HT-29 (cell line): ENCODE measurements at regions not wholly inside any gene's neighbourhood (a gene's known extent, or its start where the extent isn't known, plus 50 kb on each side); places are given as distances from the start of the nearest gene placed in this dataset.
A peak's percentile ranks its signal among the peaks of the same experiment; 100 is the strongest.

ENCODE experiments used
- DNase-seq: peaks from one replicate; pipeline ENCODE4 v3.0.0-alpha.2; 2015; ENCODE audit warnings: low spot score

DNA sequence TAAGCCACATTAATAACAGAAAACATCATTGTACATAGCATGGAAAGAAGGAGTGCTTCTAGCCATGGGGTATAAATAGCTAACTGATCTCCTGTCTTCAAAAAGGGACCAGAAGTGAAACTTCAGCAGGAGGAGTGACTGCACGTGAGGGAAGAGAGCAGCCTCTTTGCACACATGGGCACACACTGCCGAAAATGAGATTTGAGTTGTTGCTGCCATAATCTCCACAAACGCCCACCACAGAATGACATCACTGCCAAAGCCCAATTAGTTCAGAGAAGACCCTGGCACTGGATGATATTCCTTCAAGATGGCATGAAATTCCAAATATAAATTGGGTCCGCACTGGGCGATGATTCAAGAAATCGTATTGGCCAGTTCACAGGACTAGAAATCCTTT lies 238.9 kb upstream of the NR4A3 start:
- no peak for DNase-seq

DNA sequence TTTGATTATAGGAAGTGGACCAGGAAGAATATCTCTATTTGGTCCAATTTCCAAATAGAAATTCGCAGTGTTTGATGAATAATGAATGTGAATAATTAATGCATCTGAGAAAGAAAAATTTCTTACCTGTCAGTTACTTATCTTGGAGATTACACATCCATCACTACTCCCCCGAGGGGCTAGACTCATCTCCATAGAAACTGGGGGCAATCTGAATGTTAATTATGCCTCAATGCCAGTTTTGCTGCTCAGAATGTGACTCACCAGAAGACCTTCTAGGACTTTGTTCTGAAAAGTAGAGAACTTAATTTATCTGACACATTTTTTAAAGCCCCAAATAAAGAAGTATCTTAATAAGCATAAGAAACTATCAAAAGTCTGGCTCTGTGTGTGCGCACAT lies 233.4 kb upstream of the NR4A3 start:
- DNase-seq = no peak

DNA sequence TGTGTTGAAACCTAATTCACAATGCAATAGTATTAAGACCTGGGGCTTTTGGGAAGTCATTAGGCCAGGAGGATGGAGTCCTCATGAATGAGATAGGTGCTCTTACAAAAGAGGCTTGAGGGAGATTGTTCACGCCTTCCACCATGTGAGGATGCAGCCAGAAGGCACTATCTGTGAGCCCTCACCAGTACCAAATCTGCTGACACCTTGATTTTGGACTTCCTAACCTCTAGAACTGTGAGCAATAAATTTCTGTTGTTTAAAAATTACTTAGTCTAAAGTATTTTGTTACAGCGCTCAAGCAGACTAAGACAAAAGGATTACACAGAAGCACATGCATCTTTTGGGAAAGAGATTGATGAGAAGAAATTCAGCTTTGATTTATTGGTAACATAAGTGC lies 232.9 kb upstream of the NR4A3 start:
- no peak for DNase-seq

DNA sequence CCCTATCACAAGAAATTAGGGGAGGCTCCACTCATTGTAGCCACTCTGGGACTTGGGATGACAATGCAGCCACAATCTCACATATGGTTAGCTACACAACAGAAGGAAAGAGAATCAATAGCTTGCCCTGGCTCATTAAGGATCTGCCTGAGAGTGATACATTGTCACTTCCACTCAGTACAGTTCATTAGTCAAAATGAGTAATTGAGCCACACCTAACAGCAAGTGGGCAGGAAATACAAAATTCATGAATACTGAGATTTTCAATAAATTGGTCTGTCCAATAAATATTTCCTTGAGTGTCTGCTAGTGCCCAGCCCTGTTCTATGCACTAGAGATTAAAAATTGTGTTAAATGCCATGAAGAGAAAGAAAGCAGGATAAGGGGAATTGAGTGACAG lies 231.3 kb upstream of the NR4A3 start:
- DNase-seq = no peak

DNA sequence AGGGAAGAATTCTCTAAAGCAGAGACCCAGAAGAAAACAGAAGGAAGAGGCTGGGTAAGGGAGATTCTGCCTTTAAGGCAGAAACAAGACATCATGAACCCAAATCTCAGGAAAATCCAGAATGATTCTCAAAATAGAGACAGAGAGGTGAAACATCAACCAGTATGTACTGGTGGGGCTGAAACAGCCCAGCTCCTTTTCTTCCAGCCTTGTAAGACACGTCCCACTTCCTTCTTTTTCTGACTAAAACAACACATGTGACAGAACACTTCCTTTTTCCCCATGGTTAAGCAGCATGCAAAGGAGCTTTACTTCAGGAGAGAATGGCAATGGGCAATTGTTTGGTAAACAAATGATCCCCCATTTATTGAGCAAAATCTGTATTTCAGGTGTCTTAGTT lies 230.8 kb upstream of the NR4A3 start:
- no peak for DNase-seq

DNA sequence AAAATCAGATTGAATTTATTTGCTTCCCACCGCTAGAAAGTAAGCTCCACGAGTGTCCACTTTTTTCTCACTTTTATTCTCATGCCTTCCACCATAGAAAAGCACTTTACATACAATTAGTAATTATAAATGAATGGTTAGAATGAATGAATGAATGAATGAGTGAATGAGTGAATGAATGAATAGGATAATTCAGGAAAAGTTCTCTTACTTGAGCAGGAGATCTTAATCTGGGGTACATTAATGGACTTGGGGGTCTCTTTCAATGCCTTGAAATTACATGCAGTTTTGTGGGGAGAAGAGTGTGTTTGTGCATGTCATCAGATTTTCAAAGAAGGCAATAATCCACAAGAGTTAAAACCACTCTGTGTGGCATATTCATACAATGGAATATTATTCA lies 229.9 kb upstream of the NR4A3 start:
- no peak for DNase-seq

DNA sequence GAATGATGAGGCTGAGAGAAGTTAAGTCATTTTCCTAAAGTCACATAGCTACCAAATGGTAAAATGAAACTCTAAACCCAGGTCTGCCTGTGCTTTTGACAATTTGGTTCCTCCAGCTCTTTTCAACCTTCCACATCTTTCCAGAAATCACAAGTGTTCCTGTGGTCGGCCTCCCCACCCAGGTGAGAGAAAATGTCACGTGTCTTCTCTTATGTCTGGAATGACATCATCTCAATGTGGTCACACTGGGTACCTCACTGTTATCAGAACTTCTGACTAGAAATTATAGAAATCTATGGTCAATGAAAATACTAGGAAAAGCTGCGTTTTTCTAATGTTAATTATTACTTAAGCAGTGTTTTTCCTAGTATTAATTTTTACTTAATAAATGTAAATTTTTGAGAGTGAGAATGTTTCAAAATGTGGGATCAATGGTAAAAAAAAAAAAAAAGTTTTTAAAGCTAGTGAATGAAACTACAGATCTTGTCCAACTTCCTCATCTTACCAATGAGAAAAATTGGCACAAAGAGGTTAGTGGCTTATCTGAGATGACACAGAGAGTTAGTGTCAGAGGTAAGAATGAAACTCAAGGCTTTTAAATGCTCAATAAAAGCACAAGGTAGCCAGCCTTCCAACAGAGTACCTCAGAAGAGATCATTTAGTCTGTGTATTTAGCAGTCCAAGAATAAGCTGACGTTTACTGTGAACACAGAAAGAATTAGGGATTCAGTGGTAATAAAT lies 228.7 kb upstream of the NR4A3 start:
- no peak for DNase-seq

DNA sequence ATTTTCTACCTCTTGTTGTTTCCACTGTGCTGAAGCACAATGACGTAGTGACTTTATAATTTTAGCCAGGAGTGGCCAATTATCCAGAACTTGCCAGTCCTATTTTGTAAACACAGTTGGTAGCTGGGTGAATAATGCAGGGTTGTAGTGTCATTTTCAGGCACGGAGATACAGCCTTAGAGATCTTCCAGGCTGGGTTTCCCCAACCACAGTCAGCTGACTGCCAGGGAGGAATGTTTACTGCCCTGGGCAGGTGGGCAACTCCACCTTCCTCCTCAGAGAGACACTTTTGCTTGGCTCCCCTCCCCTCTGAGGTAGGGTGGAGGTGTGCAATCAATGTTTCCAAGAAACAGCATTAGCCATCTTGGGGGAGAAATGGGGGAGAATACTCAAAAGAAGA lies 228.1 kb upstream of the NR4A3 start:
- no peak for DNase-seq

DNA sequence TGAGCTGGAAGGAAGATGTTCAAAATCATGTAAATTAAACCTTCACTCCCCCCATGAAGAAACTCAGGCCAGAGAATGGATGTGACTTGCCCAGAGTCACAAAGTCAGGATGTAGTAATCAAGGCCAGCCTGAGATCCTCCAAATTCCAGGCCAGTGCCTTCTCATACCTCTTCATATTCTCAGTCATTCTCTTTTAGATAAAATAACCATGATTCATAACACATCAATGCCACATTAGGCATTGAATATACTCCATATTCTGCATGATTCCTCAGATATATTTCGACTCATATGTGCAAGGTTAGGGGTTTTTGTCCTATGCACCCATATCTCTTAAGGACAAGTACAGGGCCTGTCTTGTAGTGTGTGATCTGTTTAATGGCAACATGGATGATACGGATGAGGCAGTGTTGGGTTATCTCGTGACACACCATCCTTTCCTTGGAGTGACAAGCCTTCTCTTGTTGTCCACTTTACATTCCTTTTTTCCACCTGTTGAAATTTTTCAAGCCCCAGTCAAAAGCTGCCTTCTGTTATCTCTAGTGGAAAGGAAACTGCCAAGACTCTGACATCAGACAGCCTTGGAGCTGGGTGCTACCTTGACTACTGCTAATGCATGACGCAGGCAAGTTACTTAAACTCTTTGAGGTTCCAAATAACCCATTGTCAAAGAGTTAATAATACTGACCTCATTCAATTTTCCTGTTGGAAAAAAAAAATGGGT lies 227.5 kb upstream of the NR4A3 start:
- DNase-seq = no peak

DNA sequence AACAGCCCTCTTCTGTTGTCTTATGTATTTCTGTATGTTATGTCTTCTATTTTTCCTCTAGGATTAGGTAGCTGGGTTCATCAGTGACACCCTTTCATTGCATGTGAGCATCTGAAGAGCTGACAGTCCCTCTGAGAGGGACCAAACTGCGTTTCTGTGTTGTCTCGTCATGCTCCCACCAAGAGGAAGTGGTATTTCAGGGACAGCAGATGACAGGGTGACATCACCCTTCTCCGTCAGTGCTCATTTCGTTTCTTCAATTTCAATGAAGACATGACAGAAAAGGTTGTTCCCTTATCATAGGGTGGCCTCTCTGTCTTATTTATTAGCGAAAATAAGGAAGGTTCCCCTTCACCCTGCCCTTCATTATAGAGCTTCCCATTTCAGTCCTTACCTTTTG lies 225.9 kb upstream of the NR4A3 start:
- DNase-seq = no peak

DNA sequence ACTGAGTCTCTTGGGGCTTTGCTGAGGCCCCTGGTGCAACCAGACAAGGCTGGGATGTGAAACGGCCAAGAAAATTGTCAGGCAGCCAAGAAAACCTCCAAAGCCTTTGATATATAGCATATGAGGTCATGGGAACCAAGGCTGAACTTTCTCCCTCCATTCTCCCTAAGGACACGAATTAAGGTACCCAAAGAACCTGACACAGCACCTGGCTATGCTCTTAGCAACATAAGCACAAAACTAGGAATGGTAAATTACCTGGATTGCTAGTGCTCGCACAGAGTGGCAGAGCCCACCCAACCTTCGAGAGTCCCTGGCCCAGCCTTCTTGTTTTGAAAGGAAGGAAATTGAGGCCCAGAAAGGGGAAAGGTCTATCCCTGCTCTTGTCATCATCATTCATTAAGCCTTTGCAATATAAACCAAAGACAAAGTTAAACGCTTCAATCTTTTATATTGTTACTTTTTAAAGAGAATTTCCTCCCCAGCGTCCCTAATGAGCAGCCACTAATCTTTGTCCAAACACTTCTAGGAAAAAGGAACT lies 220.0 kb upstream of the NR4A3 start:
- DNase-seq = no peak

DNA sequence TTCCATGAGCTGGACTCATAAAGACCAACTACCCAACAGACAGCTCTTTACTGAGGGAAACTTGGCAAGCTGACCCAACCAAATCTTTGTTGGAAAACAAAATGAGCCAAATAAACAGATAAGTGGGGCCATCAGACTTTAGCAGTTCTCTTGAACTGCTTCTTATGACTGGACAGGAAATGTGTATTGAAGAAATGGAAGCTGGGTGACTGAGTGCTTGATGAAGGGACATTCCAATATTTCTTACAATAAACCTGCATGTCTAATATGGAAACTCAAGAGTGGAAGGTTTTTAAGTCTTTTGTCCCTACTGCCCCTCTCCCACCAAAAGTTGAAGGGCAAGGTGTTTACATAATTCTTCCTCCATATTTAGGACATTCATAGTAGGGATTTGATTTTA lies 218.8 kb upstream of the NR4A3 start:
- no peak for DNase-seq

DNA sequence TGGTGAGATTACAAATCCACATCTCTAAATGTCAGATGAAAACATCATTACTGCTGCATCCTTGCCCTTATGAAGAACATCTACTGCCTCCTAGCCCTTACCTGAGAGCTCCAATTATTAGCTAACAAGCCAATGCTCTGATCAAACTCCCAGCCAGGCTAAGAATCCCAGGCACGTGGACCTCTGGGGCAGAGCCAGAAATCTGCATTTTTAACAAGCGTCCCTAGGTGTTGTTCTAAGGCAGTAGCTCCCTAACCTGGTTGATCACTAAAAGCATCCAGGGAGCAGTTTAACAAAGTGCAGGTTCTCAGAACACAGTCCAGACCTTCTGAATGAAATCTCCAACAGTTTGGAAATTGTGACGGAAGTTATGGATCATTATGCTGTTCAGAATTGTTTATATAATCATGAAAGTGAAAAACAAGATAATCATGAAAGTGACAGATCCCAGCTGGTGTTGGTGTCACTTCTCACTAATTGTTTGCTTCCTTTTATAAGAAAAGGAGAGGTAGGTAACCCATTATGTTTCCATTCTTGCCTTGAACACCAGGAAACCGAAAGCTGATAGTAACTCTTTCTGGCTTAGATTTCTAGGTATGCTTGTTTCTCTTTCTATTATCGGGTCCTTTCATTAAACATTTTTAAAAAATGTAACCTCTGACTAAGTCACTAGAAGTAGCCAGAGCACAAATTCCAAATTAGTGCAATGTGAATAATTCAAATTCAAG lies 216.5 kb upstream of the NR4A3 start:
- no peak for DNase-seq

DNA sequence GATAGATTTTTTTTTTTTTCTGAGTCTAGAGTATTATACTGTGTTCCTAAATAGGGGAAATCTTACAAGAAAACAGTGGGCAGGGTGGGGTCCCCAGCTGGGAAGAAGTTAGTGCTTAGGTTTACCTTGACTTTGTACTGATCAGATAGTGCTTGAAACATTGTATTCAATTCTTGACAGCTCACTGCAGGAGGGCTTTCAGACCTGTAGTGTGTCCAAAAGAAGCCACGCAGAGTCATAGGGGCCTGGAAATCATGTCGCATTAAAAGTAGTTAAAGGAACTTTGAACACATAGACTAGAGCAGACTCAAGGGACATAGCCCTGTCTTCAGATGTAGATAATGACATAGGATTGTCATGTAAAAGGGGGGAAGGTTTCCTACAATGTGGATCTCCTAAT lies 215.4 kb upstream of the NR4A3 start:
- no peak for DNase-seq

DNA sequence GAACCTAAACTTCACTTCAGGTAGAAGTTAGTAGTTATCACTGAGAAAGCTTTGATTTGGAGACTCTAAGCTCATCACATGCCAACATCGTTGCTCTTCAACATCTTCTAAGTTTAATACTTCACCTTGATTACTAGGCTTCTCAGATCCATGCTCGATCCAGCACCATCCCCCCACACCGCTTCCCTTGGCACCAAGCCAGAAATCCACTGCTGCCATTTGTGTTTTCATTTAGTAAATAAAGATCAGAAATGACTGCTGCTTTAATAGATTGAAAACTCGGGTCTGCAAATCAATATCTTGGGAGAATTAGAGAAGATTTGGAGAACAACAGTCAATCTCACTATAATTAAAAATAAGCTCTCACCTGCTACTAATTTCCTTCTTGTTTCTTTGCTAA lies 214.7 kb upstream of the NR4A3 start:
- DNase-seq = peak; percentile 1

DNA sequence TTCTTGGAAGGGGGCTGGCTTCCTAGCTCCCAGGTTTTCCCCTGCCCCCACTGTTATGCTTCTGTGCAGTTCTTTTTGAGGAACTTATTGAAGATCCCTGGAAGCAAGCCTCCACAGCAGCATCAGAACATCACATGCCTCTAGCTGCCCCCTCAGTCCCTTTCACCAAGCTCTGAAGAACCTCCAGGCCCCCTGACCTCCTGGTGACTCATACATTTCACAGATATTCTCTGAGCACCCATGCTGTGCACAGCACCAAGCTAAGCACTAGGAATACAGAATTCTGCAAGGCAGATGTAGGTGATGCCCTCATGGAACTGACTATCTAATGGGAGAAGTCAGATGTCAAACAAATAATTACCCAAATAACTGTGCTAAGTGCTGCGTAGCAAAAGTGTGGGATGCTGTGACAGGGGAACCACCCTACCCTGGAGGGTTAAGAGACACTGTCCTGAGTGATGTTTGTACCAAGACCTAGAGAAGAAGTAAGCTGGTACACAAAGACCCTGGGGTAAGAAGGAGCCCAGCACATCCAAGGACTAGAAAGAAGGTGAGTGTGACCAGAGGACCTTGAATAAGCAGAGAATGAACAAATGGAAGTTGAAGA lies 213.7 kb upstream of the NR4A3 start:
- DNase-seq = no peak

DNA sequence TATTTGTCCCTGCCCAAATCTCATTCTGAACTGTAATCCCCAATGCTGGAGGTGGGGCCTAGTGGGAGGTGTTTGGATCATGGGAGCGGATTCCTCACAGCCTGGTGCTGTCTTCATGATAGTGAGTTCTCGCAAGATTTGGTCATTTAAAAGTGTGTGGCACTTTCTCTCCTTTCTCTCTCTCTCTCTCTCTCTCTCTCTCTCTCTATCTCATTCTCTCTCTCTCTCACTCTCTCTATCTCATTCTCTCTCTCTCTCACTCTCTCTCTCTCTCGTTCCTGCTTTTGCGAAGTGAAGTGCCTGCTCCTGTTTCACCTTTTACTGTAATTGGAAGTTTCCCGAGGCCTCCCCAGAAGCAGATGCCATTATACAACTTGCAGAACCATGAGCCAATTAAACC lies 207.3 kb upstream of the NR4A3 start:
- no peak for DNase-seq

DNA sequence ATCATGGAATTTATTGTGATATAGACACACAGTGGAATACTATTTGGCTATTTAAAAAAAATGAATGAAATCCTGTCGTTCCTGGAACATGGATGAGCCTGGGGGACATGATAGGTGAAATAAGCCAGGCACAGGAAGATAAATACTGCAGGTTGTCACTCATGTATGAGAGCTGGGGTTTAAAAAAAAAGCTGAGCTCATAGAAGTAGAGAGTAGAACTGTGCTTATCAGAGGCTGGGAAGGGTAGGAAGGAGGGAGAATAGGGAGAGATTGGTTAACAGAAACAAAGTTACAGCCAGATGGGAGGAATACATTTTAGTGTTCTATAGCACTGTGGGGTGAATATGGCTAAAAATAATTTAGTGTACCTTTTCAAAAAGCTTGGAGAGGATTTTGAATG lies 200.6 kb upstream of the NR4A3 start:
- no peak for DNase-seq

DNA sequence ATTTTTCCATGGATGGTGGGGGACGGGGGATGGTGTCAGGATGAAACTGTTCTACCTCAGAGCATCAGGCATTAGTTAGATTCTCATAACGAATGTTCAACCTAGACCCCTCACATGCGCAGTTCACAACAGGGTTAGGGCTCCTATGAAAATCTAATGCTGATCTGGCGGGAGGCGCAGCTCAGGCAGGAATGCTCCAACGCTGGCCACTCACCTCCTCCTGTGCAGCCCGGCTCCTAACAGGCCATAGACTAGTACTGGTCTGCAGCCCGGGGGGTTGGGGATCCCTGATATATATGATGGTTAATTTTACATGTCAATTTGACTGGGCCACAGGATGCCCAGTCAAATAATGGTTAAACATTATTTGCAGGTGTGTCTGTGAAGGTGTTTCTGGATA lies 199.0 kb upstream of the NR4A3 start:
- DNase-seq = no peak

DNA sequence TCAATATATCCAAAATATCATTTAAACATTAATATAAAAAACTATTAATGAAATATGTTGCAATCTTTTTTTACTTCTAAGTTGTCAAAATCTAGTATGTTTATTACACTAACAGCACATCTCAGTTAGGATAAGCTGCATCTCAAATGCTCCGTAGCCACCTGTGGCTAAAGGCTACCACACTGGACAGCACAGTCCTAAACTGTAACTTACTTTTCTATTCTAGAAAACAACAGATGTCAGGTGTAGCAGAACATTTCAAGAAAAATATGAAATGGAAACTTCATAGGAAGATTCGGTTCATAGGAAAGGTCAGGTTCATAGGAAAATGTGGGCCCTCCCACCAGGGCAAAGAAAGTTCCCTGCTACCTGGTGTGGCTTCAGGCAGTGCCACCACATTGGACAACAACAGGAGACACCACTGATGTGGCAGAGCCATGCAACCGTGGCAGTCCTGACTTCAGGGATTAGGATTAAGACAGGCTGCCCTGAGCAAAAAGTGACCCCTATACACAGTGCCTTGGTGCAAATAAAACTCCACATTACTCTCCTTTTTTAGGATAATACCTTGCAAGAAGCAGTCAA lies 197.8 kb upstream of the NR4A3 start:
- DNase-seq = no peak

DNA sequence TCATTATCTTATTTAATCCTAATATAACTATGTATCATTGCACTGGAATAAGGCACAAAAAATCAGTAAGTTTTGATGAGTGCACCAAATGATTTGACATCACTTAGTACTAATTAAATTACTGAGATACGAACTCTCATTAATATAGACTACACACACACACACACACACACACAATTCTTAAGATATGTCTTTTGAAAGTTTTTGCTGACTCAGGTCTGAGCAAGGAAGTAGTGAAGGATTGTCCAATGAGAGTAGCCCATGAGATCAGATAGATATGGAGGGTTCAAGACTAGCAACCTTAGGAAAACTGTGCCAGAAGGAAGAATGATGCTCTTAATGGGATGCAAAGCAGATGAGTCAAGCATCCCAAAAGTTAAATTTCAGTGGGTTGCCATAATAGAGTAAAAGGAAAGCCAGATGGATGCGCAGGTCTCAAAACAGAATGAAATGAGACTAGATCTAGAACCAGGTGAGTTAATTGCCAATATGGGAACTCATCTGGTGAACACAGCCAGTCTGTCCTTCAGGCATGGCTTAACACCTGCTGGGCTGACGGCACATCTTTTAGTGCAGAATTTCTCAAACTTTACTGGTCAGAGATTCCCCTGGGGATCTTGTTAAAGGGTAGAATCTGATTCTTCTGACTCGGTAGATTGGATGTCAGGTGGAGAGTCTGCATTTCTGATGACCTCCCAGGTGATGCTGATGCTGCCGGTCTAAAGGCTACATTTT lies 197.0 kb upstream of the NR4A3 start:
- no peak for DNase-seq
